H1 (cell line): ENCODE measurements at regions not wholly inside any gene's neighbourhood (a gene's known extent, or its start where the extent isn't known, plus 50 kb on each side); places are given as distances from the start of the nearest gene placed in this dataset.

ENCODE experiments used
- CEBPB ChIP-seq: IDR thresholded peaks from 2 replicates; pipeline ENCODE4 v1.6.1; 2012; ENCODE audit warnings: low read depth, low read length
- CHD1 ChIP-seq: IDR thresholded peaks from 2 replicates; pipeline ENCODE4 v1.6.1; 2012; ENCODE audit warnings: low read depth, low read length, improper control_type of control experiment
- MAFK ChIP-seq: IDR thresholded peaks from 2 replicates; pipeline ENCODE4 v1.6.1; 2012; ENCODE audit warnings: low read depth, mild to moderate bottlenecking, improper control_type of control experiment, low read length
- RBBP5 ChIP-seq: IDR thresholded peaks from 2 replicates; pipeline ENCODE4 v1.7.1; 2012; ENCODE audit warnings: low read depth, mild to moderate bottlenecking, inconsistent platforms, low read length, moderate library complexity, borderline replicate concordance
- SP4 ChIP-seq: IDR thresholded peaks from 2 replicates; pipeline ENCODE4 v1.6.1; 2012; ENCODE audit warnings: low read length, inconsistent platforms
- TF ChIP-seq, protein P1 (sequence below): IDR thresholded peaks from 2 replicates; pipeline ENCODE4 v1.6.1; 2011; ENCODE audit warnings: low read depth, mild to moderate bottlenecking, low read length; ENCODE audit not compliant: insufficient read depth
- TF ChIP-seq, protein P2 (sequence below): IDR thresholded peaks from 2 replicates; pipeline ENCODE4 v1.6.1; 2012; ENCODE audit warnings: low read length, inconsistent platforms

DNA sequence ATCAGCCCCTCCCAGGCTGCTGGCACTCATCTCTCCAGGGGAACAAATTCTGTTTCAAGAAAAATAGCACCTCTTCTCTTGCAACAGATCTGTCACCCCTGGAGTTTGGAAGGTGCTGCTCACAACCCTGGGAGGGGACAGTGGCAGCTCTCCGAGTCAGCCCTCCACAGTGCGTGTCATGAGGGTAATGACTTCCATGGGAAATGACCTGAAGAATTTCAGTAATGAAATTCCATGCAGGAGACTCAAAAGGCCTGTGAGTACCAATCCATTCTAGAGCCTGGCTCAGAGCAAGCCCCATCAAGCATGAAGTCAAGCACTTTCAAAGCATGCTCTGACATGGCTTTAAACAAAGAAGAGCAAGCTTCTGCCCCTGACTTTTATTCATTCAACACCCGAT lies 276.3 kb upstream of the PARD3B start (continued):
- TF ChIP-seq CHD1 (no peak), CEBPB (no peak), SP4 (no peak), RBBP5 (no peak), MAFK (no peak)
- TF ChIP-seq, protein P1, sequence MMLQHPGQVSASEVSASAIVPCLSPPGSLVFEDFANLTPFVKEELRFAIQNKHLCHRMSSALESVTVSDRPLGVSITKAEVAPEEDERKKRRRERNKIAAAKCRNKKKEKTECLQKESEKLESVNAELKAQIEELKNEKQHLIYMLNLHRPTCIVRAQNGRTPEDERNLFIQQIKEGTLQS: no peak
- TF ChIP-seq, protein P2, sequence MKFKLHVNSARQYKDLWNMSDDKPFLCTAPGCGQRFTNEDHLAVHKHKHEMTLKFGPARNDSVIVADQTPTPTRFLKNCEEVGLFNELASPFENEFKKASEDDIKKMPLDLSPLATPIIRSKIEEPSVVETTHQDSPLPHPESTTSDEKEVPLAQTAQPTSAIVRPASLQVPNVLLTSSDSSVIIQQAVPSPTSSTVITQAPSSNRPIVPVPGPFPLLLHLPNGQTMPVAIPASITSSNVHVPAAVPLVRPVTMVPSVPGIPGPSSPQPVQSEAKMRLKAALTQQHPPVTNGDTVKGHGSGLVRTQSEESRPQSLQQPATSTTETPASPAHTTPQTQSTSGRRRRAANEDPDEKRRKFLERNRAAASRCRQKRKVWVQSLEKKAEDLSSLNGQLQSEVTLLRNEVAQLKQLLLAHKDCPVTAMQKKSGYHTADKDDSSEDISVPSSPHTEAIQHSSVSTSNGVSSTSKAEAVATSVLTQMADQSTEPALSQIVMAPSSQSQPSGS: no peak
